Activated naive CD8-positive, alpha-beta T cell treated with anti-CD3 and anti-CD28 coated beads, Interleukin-2, amount 50 U/mL, for 16 hours (primary cell): ENCODE measurements at regions not wholly inside any gene's neighbourhood (a gene's known extent, or its start where the extent isn't known, plus 50 kb on each side); places are given as distances from the start of the nearest gene placed in this dataset.

ENCODE experiments used
- DNase-seq: peaks from one replicate; pipeline ENCODE4 v3.0.0-alpha.2; 2020; ENCODE audit warnings: low read depth, low spot score

- no peak for DNase-seq
Observed at GRCh38 chr6:147715035-147715434, 206.5 kb downstream of the SAMD5 start.

- no peak for DNase-seq
Observed at GRCh38 chr6:147716434-147716833, 207.9 kb downstream of the SAMD5 start.

GRCh38 chr6:147717991-147718390 lies 209.5 kb downstream of the SAMD5 start:
- DNase-seq = no peak

GRCh38 chr6:147722158-147722557 lies 213.7 kb downstream of the SAMD5 start:
- no peak for DNase-seq

- no peak for DNase-seq
Observed at GRCh38 chr6:147724454-147724853, 216.0 kb downstream of the SAMD5 start.

- no peak for DNase-seq
Observed at GRCh38 chr6:147726342-147726741, 217.9 kb downstream of the SAMD5 start.

GRCh38 chr6:147728903-147729302 lies 220.4 kb downstream of the SAMD5 start:
- no peak for DNase-seq

GRCh38 chr6:147733686-147734085 lies 225.2 kb downstream of the SAMD5 start:
- DNase-seq = no peak

- no peak for DNase-seq
Observed at GRCh38 chr6:147734151-147734550, 225.7 kb downstream of the SAMD5 start.

GRCh38 chr6:147735924-147736323 lies 227.4 kb downstream of the SAMD5 start:
- no peak for DNase-seq

- DNase-seq = no peak
Observed at GRCh38 chr6:147737115-147737514, 228.6 kb downstream of the SAMD5 start.

GRCh38 chr6:147738099-147738498 lies 229.6 kb downstream of the SAMD5 start:
- no peak for DNase-seq

GRCh38 chr6:147738516-147739162 lies 230.1 kb downstream of the SAMD5 start:
- no peak for DNase-seq

- no peak for DNase-seq
Observed at GRCh38 chr6:147740326-147740725, 231.8 kb downstream of the SAMD5 start.

- DNase-seq = no peak
Observed at GRCh38 chr6:147740916-147741315, 232.4 kb downstream of the SAMD5 start.

- no peak for DNase-seq
Observed at GRCh38 chr6:147741389-147741788, 232.9 kb downstream of the SAMD5 start.

GRCh38 chr6:147742440-147742839 lies 233.9 kb downstream of the SAMD5 start:
- DNase-seq = no peak

GRCh38 chr6:147744012-147744411 lies 235.5 kb downstream of the SAMD5 start:
- no peak for DNase-seq

GRCh38 chr6:147749331-147749730 lies 240.8 kb downstream of the SAMD5 start:
- DNase-seq = no peak

- no peak for DNase-seq
Observed at GRCh38 chr6:147750413-147750812, 241.9 kb downstream of the SAMD5 start.

GRCh38 chr6:147751232-147751631 lies 242.7 kb downstream of the SAMD5 start:
- no peak for DNase-seq

GRCh38 chr6:147752689-147753403 lies 244.4 kb downstream of the SAMD5 start:
- DNase-seq = no peak

- no peak for DNase-seq
Observed at GRCh38 chr6:147755999-147756398, 247.5 kb downstream of the SAMD5 start.
